ENCODE measurements at regions not wholly inside any gene's neighbourhood (a gene's known extent, or its start where the extent isn't known, plus 50 kb on each side); places are given as distances from the start of the nearest gene placed in this dataset.

DNA sequence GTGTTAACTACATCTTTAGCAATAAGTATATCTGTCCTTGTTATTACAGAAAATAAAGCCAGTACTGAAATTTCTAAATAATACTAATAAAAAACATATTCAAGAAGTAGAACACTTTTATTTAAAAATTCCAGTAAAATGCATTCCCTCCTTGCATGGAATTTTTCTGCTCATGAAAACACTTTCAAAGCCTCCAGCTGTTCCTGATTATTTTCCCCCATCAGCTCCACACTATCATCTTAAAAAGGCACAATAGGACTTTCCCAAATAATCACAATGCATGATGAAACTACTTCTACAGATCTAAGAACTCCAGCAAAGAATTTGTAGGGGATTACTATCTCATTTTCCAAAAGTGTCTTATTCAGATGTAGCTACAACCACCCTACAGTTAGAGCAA is 162.6 kb upstream of the USP25 start:
- H3K18ac ChIP-seq (ENCODE audit: insufficient read length, low read depth, low read length) = no peak overlapping the region
- no peaks in the 10 kb centered on the region for H3K79me2 ChIP-seq (ENCODE audit: insufficient read depth, low read length)
- no peak overlapping the region for H3K56ac ChIP-seq (ENCODE audit: insufficient read length, low read depth, low read length)
- H3K23me2 ChIP-seq (ENCODE audit: insufficient read length, low read depth, low read length, poor library complexity, severe bottlenecking) = no peaks in the 10 kb centered on the region
- Mint-ChIP-seq H3K4me1 (peaks cover 6 to 9% of the 10 kb centered on the region in 2 experiments), H3K27me3 (ENCODE audit: low read depth) (peaks cover 3% of the 10 kb centered on the region; the same call in 1 of the 2 replicates), H3K27ac (no peak overlapping the region), H3K4me3 (no peak overlapping the region), H3K9me3 (no peaks in the 10 kb centered on the region; a peak in 1 of 5 replicates), H3K36me3 (ENCODE audit: insufficient read depth in 1 of 3, low read depth in 3 of 3) (no peaks in the 10 kb centered on the region)
- no peak overlapping the region for H4K91ac ChIP-seq (ENCODE audit: insufficient read length, low read depth, low read length)
- H2BK12ac ChIP-seq (ENCODE audit: insufficient read length, low read depth, low read length) = no peak overlapping the region
- no peak for DNase-seq
- H2BK5ac ChIP-seq (ENCODE audit: insufficient read length, low read length) = no peak overlapping the region
- H3K9me3 ChIP-seq (ENCODE audit: control insufficient read depth, low read depth, low read length) = no peaks in the 10 kb centered on the region
- no peak overlapping the region for H4K8ac ChIP-seq (replicated peaks; ENCODE audit: insufficient read length, low read depth, low read length)
- no peak overlapping the region for H2BK20ac ChIP-seq (ENCODE audit: low read depth, low read length, poor library complexity, severe bottlenecking)
- H4K20me1 ChIP-seq (ENCODE audit: control insufficient read depth, insufficient read depth, insufficient read length) = no peaks in the 10 kb centered on the region
- no peak overlapping the region for H3K9ac ChIP-seq (ENCODE audit: extremely low read depth, insufficient read length, low read length)
- H2BK120ac ChIP-seq (ENCODE audit: low read depth, low read length, poor library complexity, severe bottlenecking) = no peak overlapping the region
- H3T11ph ChIP-seq (ENCODE audit: low read length) = no peak overlapping the region
- no peak overlapping the region for H2AFZ ChIP-seq (ENCODE audit: low read length)
- no peak overlapping the region for H3K27ac ChIP-seq (ENCODE audit: insufficient read length, low read depth, low read length)
- no peaks in the 10 kb centered on the region for H3K4me1 ChIP-seq (ENCODE audit: insufficient read depth, low read length)
- H2AK5ac ChIP-seq (ENCODE audit: insufficient read length, low read length) = no peak overlapping the region
- H4K5ac ChIP-seq (ENCODE audit: insufficient read length, low read depth, low read length) = no peak overlapping the region
- no peak overlapping the region for H3K23ac ChIP-seq (ENCODE audit: insufficient read length, low read depth, low read length)
- no peaks in the 10 kb centered on the region for H3K27me3 ChIP-seq (ENCODE audit: insufficient read depth, low read length)
- H3K79me1 ChIP-seq (ENCODE audit: insufficient read depth, low read depth, low read length, poor library complexity, severe bottlenecking) = no peaks in the 10 kb centered on the region
- H3K4me2 ChIP-seq (ENCODE audit: insufficient read depth, insufficient read length, low read length) = no peak overlapping the region
- H3K4ac ChIP-seq (ENCODE audit: low read depth, low read length) = no peak overlapping the region
- H2BK15ac ChIP-seq (ENCODE audit: low read depth, low read length) = no peak overlapping the region
- TF ChIP-seq, protein P1, sequence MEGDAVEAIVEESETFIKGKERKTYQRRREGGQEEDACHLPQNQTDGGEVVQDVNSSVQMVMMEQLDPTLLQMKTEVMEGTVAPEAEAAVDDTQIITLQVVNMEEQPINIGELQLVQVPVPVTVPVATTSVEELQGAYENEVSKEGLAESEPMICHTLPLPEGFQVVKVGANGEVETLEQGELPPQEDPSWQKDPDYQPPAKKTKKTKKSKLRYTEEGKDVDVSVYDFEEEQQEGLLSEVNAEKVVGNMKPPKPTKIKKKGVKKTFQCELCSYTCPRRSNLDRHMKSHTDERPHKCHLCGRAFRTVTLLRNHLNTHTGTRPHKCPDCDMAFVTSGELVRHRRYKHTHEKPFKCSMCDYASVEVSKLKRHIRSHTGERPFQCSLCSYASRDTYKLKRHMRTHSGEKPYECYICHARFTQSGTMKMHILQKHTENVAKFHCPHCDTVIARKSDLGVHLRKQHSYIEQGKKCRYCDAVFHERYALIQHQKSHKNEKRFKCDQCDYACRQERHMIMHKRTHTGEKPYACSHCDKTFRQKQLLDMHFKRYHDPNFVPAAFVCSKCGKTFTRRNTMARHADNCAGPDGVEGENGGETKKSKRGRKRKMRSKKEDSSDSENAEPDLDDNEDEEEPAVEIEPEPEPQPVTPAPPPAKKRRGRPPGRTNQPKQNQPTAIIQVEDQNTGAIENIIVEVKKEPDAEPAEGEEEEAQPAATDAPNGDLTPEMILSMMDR (conservative IDR thresholded peaks at IDR 0.05) = no peak
- no peak overlapping the region for H3K14ac ChIP-seq (ENCODE audit: insufficient read depth, low read length)
